ENCODE measurements at regions not wholly inside any gene's neighbourhood (a gene's known extent, or its start where the extent isn't known, plus 50 kb on each side); places are given as distances from the start of the nearest gene placed in this dataset.

GRCh38 chr17:64788286-64789060 is 126.4 kb upstream of the SMURF2 start:
- TF ChIP-seq, protein P1, sequence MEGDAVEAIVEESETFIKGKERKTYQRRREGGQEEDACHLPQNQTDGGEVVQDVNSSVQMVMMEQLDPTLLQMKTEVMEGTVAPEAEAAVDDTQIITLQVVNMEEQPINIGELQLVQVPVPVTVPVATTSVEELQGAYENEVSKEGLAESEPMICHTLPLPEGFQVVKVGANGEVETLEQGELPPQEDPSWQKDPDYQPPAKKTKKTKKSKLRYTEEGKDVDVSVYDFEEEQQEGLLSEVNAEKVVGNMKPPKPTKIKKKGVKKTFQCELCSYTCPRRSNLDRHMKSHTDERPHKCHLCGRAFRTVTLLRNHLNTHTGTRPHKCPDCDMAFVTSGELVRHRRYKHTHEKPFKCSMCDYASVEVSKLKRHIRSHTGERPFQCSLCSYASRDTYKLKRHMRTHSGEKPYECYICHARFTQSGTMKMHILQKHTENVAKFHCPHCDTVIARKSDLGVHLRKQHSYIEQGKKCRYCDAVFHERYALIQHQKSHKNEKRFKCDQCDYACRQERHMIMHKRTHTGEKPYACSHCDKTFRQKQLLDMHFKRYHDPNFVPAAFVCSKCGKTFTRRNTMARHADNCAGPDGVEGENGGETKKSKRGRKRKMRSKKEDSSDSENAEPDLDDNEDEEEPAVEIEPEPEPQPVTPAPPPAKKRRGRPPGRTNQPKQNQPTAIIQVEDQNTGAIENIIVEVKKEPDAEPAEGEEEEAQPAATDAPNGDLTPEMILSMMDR (IDR thresholded peaks at IDR 0.05; ENCODE audit: low read depth, low read length), result no peak
- no peak overlapping the region for H3K4me3 ChIP-seq (ENCODE audit: low read depth, low read length)

DNA sequence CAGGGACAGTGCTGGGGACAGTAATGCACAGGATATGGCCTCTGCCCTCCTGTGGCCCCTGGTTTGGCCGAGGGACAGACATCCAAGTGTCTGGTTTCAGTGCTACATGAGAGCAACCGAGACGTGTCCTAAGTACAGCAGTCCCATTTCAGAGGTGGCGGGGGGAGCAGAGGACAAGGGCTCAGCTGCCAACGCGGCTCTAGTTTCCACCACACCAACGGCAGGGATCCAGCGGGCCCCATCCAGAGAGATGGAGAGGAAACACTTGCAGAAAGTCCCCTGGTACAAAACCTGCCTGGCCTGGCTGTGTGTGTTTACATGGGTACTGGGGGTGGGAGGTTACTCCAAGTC is 125.8 kb upstream of the SMURF2 start:
- TF ChIP-seq, protein P1 (IDR thresholded peaks at IDR 0.05; ENCODE audit: low read depth, low read length), result no peak
- no peak overlapping the region for H3K4me3 ChIP-seq (ENCODE audit: low read depth, low read length)

DNA sequence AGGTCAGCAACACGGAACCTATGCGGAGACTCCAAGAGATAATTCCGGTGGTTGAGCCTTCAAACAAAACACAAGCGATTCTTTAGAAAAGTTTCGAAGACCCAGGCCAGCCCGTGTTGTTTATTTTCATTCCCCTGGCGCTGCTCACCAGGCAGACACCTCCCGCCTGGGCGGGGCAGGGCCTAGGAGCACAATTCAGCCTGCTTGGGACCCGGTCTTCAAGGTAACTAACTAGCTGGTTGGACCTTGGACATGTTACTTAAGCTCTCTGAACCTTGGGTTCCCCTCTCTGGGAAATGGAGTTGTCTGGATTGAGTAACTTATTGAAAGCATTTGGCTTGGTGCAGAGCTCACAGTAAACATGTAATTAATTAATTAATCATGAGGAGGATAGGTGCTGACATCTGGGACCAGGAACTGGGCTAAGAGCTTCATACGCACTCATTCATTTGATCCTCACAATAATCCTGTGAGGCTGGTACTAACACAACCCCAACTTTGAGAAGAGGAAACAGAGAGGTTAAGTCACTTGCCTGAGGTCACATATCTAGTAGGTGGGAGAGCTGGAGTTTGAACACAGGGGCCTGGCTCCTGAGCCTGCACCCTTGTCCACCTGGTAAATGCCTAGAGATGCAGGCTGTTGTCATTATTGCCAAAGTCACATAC is 125.3 kb upstream of the SMURF2 start:
- TF ChIP-seq, protein P1 (IDR thresholded peaks at IDR 0.05; ENCODE audit: low read depth, low read length), result no peak
- H3K4me3 ChIP-seq (ENCODE audit: low read depth, low read length), result no peak overlapping the region

DNA sequence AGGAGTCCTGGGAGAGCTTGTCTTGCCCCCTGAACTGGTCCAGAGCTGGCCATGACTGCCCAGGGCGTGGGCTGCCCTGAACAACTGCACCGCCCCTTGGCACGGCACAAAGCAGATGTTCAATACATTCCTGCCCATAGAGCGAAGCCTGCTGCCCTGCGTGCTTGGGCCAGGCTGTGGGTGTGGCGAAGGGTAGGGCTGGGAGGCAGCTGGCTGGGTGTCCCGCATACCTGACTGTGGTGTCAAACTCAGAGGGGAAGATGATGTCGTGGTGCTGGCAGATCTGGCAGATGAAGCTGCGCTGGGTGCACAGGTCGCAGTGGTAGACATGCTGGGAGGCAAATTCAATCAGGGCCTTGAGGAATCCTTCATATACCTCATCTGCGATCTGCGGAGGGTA is 124.2 kb upstream of the SMURF2 start:
- TF ChIP-seq, protein P1 (IDR thresholded peaks at IDR 0.05; ENCODE audit: low read depth, low read length), result no peak
- no peak overlapping the region for H3K4me3 ChIP-seq (ENCODE audit: low read depth, low read length)

GRCh38 chr17:64785011-64785421 is 122.9 kb upstream of the SMURF2 start:
- TF ChIP-seq, protein P1 (IDR thresholded peaks at IDR 0.05; ENCODE audit: low read depth, low read length), result no peak
- H3K4me3 ChIP-seq (ENCODE audit: low read depth, low read length), result no peak overlapping the region

DNA sequence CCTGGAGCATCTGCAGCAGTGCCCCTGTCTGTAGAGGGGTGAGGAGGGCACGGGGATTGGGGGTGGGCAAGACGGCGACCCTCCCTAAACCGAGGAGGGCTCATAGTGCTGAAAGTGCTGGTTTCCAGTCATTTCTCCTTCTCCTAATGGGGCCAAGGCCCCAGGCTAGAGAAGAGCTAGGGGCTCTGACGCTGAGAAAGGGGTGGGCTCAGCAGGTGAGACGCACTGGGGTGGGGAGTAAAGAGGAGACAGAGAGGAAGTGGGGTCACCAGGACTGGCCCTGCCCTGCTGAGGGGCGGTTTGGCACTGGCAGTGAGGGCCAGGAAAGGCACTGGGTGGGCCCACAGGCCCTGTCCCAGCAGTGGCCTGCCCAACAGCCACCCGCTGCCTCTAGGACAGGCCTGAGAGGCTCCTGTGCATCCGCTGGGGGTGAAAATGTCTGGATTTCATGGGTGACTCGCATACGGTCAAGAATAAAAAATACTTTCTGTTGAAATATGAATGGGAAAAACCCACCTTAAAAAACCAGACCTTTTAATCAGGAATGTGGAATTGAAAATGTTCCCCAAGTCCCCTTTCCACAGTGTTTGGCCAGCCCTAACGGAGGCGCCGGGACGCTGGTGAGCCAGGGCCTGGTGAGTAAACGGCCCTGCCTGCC is 122.4 kb upstream of the SMURF2 start:
- H3K4me3 ChIP-seq (ENCODE audit: low read depth, low read length), result no peak overlapping the region
- TF ChIP-seq, protein P1 (IDR thresholded peaks at IDR 0.05; ENCODE audit: low read depth, low read length), result no peak
